ENCODE measurements at regions not wholly inside any gene's neighbourhood (a gene's known extent, or its start where the extent isn't known, plus 50 kb on each side); places are given as distances from the start of the nearest gene placed in this dataset.

- H3K4me2 ChIP-seq (ENCODE audit: low read length): no peak overlapping the region
- no peak overlapping the region for H3K4me3 ChIP-seq (ENCODE audit: low read length)
- H3K79me2 ChIP-seq (ENCODE audit: control insufficient read depth, low read length): no peaks in the 10 kb centered on the region
- no peaks in the 10 kb centered on the region for H3K27me3 ChIP-seq (ENCODE audit: control insufficient read depth, low read length)
- H3K9me3 ChIP-seq (ENCODE audit: control insufficient read depth, insufficient read depth, low read length): no peaks in the 10 kb centered on the region
- H3K9me2 ChIP-seq (replicated peaks; ENCODE audit: control insufficient read depth, low read length): no peaks in the 10 kb centered on the region
- TF ChIP-seq, protein P1, sequence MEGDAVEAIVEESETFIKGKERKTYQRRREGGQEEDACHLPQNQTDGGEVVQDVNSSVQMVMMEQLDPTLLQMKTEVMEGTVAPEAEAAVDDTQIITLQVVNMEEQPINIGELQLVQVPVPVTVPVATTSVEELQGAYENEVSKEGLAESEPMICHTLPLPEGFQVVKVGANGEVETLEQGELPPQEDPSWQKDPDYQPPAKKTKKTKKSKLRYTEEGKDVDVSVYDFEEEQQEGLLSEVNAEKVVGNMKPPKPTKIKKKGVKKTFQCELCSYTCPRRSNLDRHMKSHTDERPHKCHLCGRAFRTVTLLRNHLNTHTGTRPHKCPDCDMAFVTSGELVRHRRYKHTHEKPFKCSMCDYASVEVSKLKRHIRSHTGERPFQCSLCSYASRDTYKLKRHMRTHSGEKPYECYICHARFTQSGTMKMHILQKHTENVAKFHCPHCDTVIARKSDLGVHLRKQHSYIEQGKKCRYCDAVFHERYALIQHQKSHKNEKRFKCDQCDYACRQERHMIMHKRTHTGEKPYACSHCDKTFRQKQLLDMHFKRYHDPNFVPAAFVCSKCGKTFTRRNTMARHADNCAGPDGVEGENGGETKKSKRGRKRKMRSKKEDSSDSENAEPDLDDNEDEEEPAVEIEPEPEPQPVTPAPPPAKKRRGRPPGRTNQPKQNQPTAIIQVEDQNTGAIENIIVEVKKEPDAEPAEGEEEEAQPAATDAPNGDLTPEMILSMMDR (IDR thresholded peaks at IDR 0.05; ENCODE audit: low read depth, low read length, poor library complexity, severe bottlenecking): no peak
- no peak for TF ChIP-seq EZH2phosphoT487 (IDR thresholded peaks at IDR 0.05; ENCODE audit: borderline replicate concordance, low read length)
- H3K27ac ChIP-seq (ENCODE audit: low read depth, low read length): no peak overlapping the region
- no peaks in the 10 kb centered on the region for H3F3A ChIP-seq (ENCODE audit: control insufficient read depth, insufficient read depth)
- no peaks in the 10 kb centered on the region for H4K20me1 ChIP-seq (ENCODE audit: control insufficient read depth, insufficient read depth, low read depth, low read length)
- H3K4me1 ChIP-seq (ENCODE audit: control insufficient read depth, low read length): no peaks in the 10 kb centered on the region
- H3K36me3 ChIP-seq (ENCODE audit: control insufficient read depth, low read length): no peaks in the 10 kb centered on the region
Measured at GRCh38 chr1:191629836-191630235, 528.4 kb upstream of the RGS18 start.

DNA sequence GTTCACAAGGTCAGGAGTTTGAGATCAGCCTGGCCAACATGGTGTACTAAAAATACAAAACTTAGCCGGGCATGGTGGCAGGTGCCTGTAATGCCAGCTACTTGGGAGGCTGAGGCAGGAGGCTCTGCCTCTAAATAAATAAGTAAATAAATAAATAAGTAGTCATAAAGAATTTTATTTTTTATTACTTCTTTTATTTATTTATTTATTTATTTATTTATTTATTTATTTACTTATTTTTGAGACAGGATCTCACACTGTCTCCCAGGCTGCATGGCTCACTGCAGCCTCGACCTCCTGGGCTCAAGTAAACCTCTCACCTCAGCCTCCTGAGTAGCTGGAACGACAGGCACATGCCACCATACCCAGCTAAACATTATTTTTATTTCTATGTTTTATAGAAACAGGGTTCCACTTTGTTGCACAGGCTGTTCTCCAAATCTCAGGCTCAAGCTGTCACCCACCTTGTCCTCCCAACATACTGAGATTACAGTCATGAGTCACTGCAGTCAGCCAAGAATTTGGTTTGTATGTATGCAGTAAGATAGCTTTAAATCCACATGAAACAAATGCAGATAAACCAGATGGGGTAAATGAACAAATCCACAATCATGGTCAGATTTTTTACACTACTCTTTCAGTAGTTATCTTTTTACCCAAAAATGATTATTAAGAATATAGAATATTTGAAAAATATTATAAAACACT, 523.3 kb upstream of the RGS18 start:
- no peaks in the 10 kb centered on the region for H4K20me1 ChIP-seq (ENCODE audit: control insufficient read depth, insufficient read depth, low read depth, low read length)
- no peaks in the 10 kb centered on the region for H3K36me3 ChIP-seq (ENCODE audit: control insufficient read depth, low read length)
- H3K27ac ChIP-seq (ENCODE audit: low read depth, low read length): no peak overlapping the region
- H3K9me2 ChIP-seq (replicated peaks; ENCODE audit: control insufficient read depth, low read length): no peaks in the 10 kb centered on the region
- TF ChIP-seq, protein P1 (IDR thresholded peaks at IDR 0.05; ENCODE audit: low read depth, low read length, poor library complexity, severe bottlenecking): no peak
- TF ChIP-seq EZH2phosphoT487 (IDR thresholded peaks at IDR 0.05; ENCODE audit: borderline replicate concordance, low read length): no peak
- H3K4me1 ChIP-seq (ENCODE audit: control insufficient read depth, low read length): no peaks in the 10 kb centered on the region
- no peaks in the 10 kb centered on the region for H3F3A ChIP-seq (ENCODE audit: control insufficient read depth, insufficient read depth)
- no peak overlapping the region for H3K4me2 ChIP-seq (ENCODE audit: low read length)
- H3K79me2 ChIP-seq (ENCODE audit: control insufficient read depth, low read length): no peaks in the 10 kb centered on the region
- H3K9me3 ChIP-seq (ENCODE audit: control insufficient read depth, insufficient read depth, low read length): no peaks in the 10 kb centered on the region
- no peaks in the 10 kb centered on the region for H3K27me3 ChIP-seq (ENCODE audit: control insufficient read depth, low read length)
- no peak overlapping the region for H3K4me3 ChIP-seq (ENCODE audit: low read length)

DNA sequence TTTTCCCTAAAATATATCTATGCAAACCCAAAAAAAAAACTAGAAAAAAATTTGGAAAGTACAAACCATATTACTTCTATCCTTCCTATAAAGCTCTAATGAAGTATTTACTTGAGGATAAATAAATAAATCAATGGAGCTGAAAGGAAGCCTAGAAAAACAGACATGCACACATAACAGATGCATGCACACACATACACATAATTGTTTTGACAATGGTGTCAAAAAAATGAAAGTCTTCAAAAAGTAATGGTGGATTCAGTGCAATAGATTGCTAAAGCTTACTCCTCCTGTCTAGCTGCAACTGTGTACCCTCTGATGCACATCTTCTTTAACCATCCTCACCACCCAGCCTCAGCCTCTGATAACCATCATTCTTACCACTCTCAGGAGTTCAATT, 521.9 kb upstream of the RGS18 start:
- Histone ChIP-seq H3K27me3 (ENCODE audit: control insufficient read depth, low read length) (no peaks in the 10 kb centered on the region), H4K20me1 (ENCODE audit: control insufficient read depth, insufficient read depth, low read depth, low read length) (no peaks in the 10 kb centered on the region), H3K36me3 (ENCODE audit: control insufficient read depth, low read length) (no peaks in the 10 kb centered on the region), H3K4me2 (ENCODE audit: low read length) (no peak overlapping the region), H3K4me1 (ENCODE audit: control insufficient read depth, low read length) (no peaks in the 10 kb centered on the region), H3F3A (ENCODE audit: control insufficient read depth, insufficient read depth) (no peaks in the 10 kb centered on the region), H3K79me2 (ENCODE audit: control insufficient read depth, low read length) (no peaks in the 10 kb centered on the region), H3K9me2 (replicated peaks; ENCODE audit: control insufficient read depth, low read length) (no peaks in the 10 kb centered on the region), H3K27ac (ENCODE audit: low read depth, low read length) (no peak overlapping the region), H3K4me3 (ENCODE audit: low read length) (no peak overlapping the region), H3K9me3 (ENCODE audit: control insufficient read depth, insufficient read depth, low read length) (no peaks in the 10 kb centered on the region)
- no peak for TF ChIP-seq EZH2phosphoT487 (IDR thresholded peaks at IDR 0.05; ENCODE audit: borderline replicate concordance, low read length)
- TF ChIP-seq, protein P1 (IDR thresholded peaks at IDR 0.05; ENCODE audit: low read depth, low read length, poor library complexity, severe bottlenecking): no peak
